Stomach (tissue), 4 donors: ENCODE measurements at regions not wholly inside any gene's neighbourhood (a gene's known extent, or its start where the extent isn't known, plus 50 kb on each side); places are given as distances from the start of the nearest gene placed in this dataset.

ENCODE experiments used
- CTCF ChIP-seq, 7 experiments: fragments of 450-650 bp in 4 of 7; fragments of 200-600 bp in 3 of 7; sonication (generic) in 3 of 7; IDR thresholded peaks; one replicate each; pipeline ENCODE4 v1.5.1; 2016 to 2019; ENCODE audit warnings: antibody characterized with exemption in 7 of 7, control low read depth in 2 of 7, mild to moderate bottlenecking in 1 of 7
- POLR2A ChIP-seq, 4 donors: fragments of 450-650 bp; IDR thresholded peaks; one replicate each; pipeline ENCODE4 v1.6.1; 2016; ENCODE audit warnings: antibody characterized with exemption in 4 of 4, control low read depth in 2 of 4, mild to moderate bottlenecking in 1 of 4, moderate library complexity in 1 of 4

- TF ChIP-seq POLR2A (IDR thresholded peaks at IDR 0.05): no peak
- no peak for TF ChIP-seq CTCF (IDR thresholded peaks at IDR 0.05)
Measured at GRCh38 chr6:163726037-163726695, 311.6 kb downstream of the QKI start.
